ENCODE measurements at regions not wholly inside any gene's neighbourhood (a gene's known extent, or its start where the extent isn't known, plus 50 kb on each side); places are given as distances from the start of the nearest gene placed in this dataset.

DNA sequence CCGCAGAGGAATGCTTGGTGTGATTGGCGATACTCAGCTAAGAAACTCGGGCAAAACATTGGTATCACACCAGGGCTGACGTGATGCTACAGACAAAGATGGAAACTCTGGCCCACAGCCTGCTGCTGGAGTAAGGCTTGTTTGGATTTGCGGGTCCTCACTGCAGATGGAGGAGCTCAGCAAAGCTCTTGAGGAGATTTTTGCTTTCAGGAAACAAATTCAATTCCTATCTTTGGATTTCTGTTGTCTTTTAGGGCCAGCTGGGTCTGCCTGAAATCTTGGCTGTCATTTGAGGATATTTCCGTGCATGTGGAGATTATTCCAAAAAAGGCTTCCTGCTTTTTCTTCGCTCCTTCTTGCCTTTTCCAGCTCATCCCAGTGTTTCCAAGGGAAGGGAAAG lies 475.8 kb downstream of the TSN start:
- Histone ChIP-seq H3K9me3 (no peaks in the 10 kb centered on the region), H3K4me3 (no peak overlapping the region), H3K4me1 (ENCODE audit: insufficient read depth) (no peaks in the 10 kb centered on the region), H3K36me3 (no peaks in the 10 kb centered on the region), H3K27ac (no peak overlapping the region), H3K27me3 (no peaks in the 10 kb centered on the region)
- no peak for DNase-seq
- intact Hi-C loops (cut with DNase I), result no loop called here
- WGBS, 3 donors, result 60 to 75% (median 66%) methylated on average over 7 of the region's 7 CpGs
- no peak for TF ChIP-seq POLR2A (IDR thresholded peaks at IDR 0.05)
- TF ChIP-seq, protein P1, sequence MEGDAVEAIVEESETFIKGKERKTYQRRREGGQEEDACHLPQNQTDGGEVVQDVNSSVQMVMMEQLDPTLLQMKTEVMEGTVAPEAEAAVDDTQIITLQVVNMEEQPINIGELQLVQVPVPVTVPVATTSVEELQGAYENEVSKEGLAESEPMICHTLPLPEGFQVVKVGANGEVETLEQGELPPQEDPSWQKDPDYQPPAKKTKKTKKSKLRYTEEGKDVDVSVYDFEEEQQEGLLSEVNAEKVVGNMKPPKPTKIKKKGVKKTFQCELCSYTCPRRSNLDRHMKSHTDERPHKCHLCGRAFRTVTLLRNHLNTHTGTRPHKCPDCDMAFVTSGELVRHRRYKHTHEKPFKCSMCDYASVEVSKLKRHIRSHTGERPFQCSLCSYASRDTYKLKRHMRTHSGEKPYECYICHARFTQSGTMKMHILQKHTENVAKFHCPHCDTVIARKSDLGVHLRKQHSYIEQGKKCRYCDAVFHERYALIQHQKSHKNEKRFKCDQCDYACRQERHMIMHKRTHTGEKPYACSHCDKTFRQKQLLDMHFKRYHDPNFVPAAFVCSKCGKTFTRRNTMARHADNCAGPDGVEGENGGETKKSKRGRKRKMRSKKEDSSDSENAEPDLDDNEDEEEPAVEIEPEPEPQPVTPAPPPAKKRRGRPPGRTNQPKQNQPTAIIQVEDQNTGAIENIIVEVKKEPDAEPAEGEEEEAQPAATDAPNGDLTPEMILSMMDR (IDR thresholded peaks at IDR 0.05), result no peak
- TF ChIP-seq EP300 (IDR thresholded peaks at IDR 0.05), result no peak

- Histone ChIP-seq H3K4me1 (ENCODE audit: insufficient read depth) (no peaks in the 10 kb centered on the region), H3K36me3 (no peaks in the 10 kb centered on the region), H3K27me3 (no peaks in the 10 kb centered on the region), H3K4me3 (no peak overlapping the region), H3K9me3 (no peaks in the 10 kb centered on the region), H3K27ac (no peak overlapping the region)
- no peak for TF ChIP-seq POLR2A (IDR thresholded peaks at IDR 0.05)
- no peak for TF ChIP-seq EP300 (IDR thresholded peaks at IDR 0.05)
- TF ChIP-seq, protein P1 (IDR thresholded peaks at IDR 0.05), result no peak
- no peak for DNase-seq
- intact Hi-C loops (cut with DNase I), result no loop called here
- WGBS, 3 donors, result 79 to 89% (median 86%) methylated on average over 1 of the region's 1 CpG
Observed at GRCh38 chr2:122233372-122233771, 477.9 kb downstream of the TSN start.

DNA sequence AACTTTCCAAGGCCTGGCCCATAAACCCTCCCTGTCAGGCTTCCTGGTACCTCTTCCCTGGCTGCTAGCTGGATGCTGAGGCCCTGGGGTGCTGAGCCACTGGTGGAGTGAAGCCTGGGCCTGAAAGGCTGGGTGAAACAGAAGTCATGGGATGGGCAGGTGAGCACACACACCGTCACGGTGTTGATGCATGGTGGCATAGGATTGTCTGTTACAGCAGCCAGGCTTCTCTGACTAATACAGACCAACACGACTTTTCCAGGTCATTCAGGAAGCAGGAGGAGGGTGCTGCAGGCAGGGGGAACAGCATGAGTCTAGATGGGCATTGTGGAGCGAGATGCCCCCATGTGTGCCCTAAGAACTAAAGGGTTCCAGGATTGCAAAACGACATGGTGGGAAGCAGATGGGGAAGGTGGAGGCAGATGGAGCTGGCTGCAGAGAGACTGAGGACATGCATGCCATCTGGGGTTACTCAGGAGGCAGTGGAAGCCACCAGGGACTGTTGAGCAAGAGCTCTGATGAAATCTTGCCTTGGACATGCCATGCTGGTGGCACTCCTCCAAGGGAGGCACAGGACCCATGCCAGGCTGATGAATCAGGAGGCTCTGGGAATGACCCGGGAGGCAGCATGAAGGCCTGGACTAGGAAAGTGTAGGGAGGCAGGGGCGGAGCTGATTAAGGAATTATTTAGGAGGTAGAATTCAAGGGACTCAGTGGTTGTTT lies 480.9 kb downstream of the TSN start:
- no peaks in the 10 kb centered on the region for H3K4me1 ChIP-seq (ENCODE audit: insufficient read depth)
- no peaks in the 10 kb centered on the region for H3K36me3 ChIP-seq
- 80 to 81% (median 81%) methylated on average over 7 of the region's 7 CpGs for WGBS, 3 donors
- H3K9me3 ChIP-seq, result no peaks in the 10 kb centered on the region
- no peaks in the 10 kb centered on the region for H3K27me3 ChIP-seq
- DNase-seq, result no peak
- H3K4me3 ChIP-seq, result no peak overlapping the region
- TF ChIP-seq, protein P1 (IDR thresholded peaks at IDR 0.05), result no peak
- intact Hi-C loops (cut with DNase I), result no loop called here
- no peak overlapping the region for H3K27ac ChIP-seq

- intact Hi-C loops (cut with DNase I), result no loop called here
- no peak overlapping the region for H3K4me3 ChIP-seq
- DNase-seq, result no peak
- WGBS, 3 donors, result 16 to 22% (median 21%) methylated on average over 2 of the region's 2 CpGs
- no peaks in the 10 kb centered on the region for H3K36me3 ChIP-seq
- H3K27me3 ChIP-seq, result no peaks in the 10 kb centered on the region
- no peaks in the 10 kb centered on the region for H3K4me1 ChIP-seq (ENCODE audit: insufficient read depth)
- H3K9me3 ChIP-seq, result no peaks in the 10 kb centered on the region
- TF ChIP-seq POLR2A (IDR thresholded peaks at IDR 0.05) (no peak), EP300 (IDR thresholded peaks at IDR 0.05) (no peak)
- TF ChIP-seq, protein P1 (IDR thresholded peaks at IDR 0.05), result no peak
- H3K27ac ChIP-seq, result no peak overlapping the region
Observed at GRCh38 chr2:122236925-122237324, 481.5 kb downstream of the TSN start.

Measured in ovary (tissue), 7 donors.